ENCODE measurements at regions not wholly inside any gene's neighbourhood (a gene's known extent, or its start where the extent isn't known, plus 50 kb on each side); places are given as distances from the start of the nearest gene placed in this dataset.
"Not testable (repeated sequence)": the region's sequence is repeated elsewhere in the genome, so short reads cannot be mapped to it uniquely, and the experiment has no call there.

DNA sequence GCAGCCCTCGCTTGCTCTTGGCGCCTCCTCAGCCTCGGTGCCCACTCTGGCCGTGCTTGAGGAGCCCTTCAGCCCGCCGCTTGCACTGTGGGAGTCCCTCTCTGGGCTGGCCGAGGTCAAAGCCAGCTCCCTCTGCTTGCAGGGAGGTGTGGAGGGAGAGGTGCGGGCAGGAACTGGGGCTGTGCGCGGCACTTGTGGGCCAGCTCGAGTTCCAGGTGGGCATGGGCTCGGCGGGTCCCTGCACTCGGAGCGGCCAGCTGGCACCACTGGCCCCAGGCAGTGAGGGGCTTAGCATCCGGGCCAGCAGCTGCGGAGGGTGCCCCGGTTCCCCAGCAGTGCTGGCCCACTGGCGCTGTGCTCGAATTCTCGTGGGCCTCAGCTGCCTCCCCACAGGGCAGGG lies 152.1 kb upstream of the SEMA3C start:
- TF ChIP-seq, protein P1, sequence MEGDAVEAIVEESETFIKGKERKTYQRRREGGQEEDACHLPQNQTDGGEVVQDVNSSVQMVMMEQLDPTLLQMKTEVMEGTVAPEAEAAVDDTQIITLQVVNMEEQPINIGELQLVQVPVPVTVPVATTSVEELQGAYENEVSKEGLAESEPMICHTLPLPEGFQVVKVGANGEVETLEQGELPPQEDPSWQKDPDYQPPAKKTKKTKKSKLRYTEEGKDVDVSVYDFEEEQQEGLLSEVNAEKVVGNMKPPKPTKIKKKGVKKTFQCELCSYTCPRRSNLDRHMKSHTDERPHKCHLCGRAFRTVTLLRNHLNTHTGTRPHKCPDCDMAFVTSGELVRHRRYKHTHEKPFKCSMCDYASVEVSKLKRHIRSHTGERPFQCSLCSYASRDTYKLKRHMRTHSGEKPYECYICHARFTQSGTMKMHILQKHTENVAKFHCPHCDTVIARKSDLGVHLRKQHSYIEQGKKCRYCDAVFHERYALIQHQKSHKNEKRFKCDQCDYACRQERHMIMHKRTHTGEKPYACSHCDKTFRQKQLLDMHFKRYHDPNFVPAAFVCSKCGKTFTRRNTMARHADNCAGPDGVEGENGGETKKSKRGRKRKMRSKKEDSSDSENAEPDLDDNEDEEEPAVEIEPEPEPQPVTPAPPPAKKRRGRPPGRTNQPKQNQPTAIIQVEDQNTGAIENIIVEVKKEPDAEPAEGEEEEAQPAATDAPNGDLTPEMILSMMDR (IDR thresholded peaks at IDR 0.05; ENCODE audit: insufficient read depth, low read length, poor library complexity, severe bottlenecking), result no peak
- Histone ChIP-seq H3K27me3 (replicated peaks; ENCODE audit: control insufficient read depth, insufficient read depth, low read length) (no peaks in the 10 kb centered on the region), H3K4me3 (replicated peaks; ENCODE audit: low read depth, low read length) (no peak overlapping the region), H3K36me3 (ENCODE audit: control insufficient read depth, insufficient read depth, low read length) (no peaks in the 10 kb centered on the region)
- DNase-seq (ENCODE audit: extremely low read depth, insufficient read length), result no peak

- Histone ChIP-seq H3K27me3 (replicated peaks; ENCODE audit: control insufficient read depth, insufficient read depth, low read length) (no peaks in the 10 kb centered on the region), H3K36me3 (ENCODE audit: control insufficient read depth, insufficient read depth, low read length) (no peaks in the 10 kb centered on the region), H3K4me3 (replicated peaks; ENCODE audit: low read depth, low read length) (no peak overlapping the region)
- TF ChIP-seq, protein P1 (IDR thresholded peaks at IDR 0.05; ENCODE audit: insufficient read depth, low read length, poor library complexity, severe bottlenecking), result no peak
- no peak for DNase-seq (ENCODE audit: extremely low read depth, insufficient read length)
These were observed 147.9 kb upstream of the SEMA3C start for GRCh38 chr7:81066797-81067196.

DNA sequence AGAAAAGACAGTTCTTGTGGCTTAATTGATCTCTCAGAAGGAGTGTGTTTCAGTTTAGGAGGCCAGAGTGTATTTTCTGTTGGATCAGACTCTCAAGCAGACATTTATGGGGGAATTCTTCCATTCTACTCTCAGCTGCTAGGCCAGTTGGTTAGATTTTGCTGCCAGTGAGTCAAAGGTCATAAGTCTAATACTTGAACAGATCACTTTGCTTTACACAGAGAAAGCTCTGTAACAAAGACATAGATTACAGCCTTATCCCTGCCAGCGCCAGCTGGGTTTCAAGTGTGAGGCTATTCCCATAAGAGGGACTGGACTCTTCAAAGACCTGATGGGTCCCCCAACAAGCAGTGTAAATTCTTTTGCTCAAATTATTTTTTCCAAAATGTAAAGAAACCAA lies 145.6 kb upstream of the SEMA3C start:
- Histone ChIP-seq H3K4me3 (replicated peaks; ENCODE audit: low read depth, low read length) (no peak overlapping the region), H3K36me3 (ENCODE audit: control insufficient read depth, insufficient read depth, low read length) (no peaks in the 10 kb centered on the region), H3K27me3 (replicated peaks; ENCODE audit: control insufficient read depth, insufficient read depth, low read length) (no peaks in the 10 kb centered on the region)
- TF ChIP-seq, protein P1 (IDR thresholded peaks at IDR 0.05; ENCODE audit: insufficient read depth, low read length, poor library complexity, severe bottlenecking), result no peak
- DNase-seq (ENCODE audit: extremely low read depth, insufficient read length), result no peak

DNA sequence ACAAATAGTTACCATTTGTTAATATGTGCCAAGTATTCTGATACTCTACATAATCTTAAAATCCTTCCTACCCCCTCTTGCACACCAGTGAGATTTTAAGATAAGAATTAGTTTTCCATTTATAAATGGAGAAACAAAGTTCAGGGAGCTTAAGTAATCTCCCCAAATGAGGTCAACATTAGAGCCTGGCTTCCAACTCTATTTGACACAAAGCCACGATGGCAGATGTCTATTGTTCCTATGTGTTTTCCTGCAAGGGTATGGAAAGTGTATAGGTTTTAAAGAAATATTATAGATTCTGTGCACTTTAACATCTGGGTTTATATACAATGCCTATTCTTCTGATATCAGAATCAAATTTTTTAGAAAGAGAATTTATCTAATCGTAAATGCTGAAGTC lies 143.9 kb upstream of the SEMA3C start:
- Histone ChIP-seq H3K27me3 (replicated peaks; ENCODE audit: control insufficient read depth, insufficient read depth, low read length) (no peaks in the 10 kb centered on the region), H3K4me3 (replicated peaks; ENCODE audit: low read depth, low read length) (no peak overlapping the region), H3K36me3 (ENCODE audit: control insufficient read depth, insufficient read depth, low read length) (no peaks in the 10 kb centered on the region)
- DNase-seq (ENCODE audit: extremely low read depth, insufficient read length), result no peak
- TF ChIP-seq, protein P1 (IDR thresholded peaks at IDR 0.05; ENCODE audit: insufficient read depth, low read length, poor library complexity, severe bottlenecking), result no peak

GRCh38 chr7:81057469-81057868 lies 138.6 kb upstream of the SEMA3C start:
- H3K27me3 ChIP-seq (replicated peaks; ENCODE audit: control insufficient read depth, insufficient read depth, low read length); H3K36me3 ChIP-seq (ENCODE audit: control insufficient read depth, insufficient read depth, low read length); DNase-seq (ENCODE audit: extremely low read depth, insufficient read length); H3K4me3 ChIP-seq (replicated peaks; ENCODE audit: low read depth, low read length): not testable (repeated sequence)

DNA sequence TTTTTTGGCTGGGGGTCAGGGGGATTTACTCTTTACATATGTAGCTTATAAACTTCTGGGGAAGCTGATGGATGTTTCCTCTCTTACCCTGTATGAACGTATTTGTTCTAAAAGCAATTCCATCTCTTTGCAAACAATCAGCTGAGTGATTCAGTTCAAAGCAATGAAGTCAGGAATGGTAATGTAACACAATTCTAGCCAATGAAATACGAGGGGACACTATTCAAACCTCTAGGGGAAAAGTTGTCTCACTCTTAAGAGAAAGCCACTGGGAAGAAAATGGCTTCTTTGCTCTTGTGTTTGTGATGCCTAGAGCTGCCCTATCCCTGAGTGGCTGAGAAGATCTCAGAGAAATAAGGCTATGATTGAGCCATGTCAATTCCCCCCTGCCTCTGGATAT lies 134.8 kb upstream of the SEMA3C start:
- no peak for DNase-seq (ENCODE audit: extremely low read depth, insufficient read length)
- TF ChIP-seq, protein P1 (IDR thresholded peaks at IDR 0.05; ENCODE audit: insufficient read depth, low read length, poor library complexity, severe bottlenecking), result no peak
- Histone ChIP-seq H3K27me3 (replicated peaks; ENCODE audit: control insufficient read depth, insufficient read depth, low read length) (no peaks in the 10 kb centered on the region), H3K4me3 (replicated peaks; ENCODE audit: low read depth, low read length) (no peak overlapping the region), H3K36me3 (ENCODE audit: control insufficient read depth, insufficient read depth, low read length) (no peaks in the 10 kb centered on the region)

Measured in GM06990 (cell line).